Fibroblast of lung (primary cell): ENCODE measurements at regions not wholly inside any gene's neighbourhood (a gene's known extent, or its start where the extent isn't known, plus 50 kb on each side); places are given as distances from the start of the nearest gene placed in this dataset.

ENCODE experiments used
- DNase-seq, 2 donors: peaks; one replicate each; pipeline versions ENCODE4 v3.0.0 to v3.0.0-alpha.2; 2010; ENCODE audit warnings: low read depth in 2 of 2
- H2AFZ ChIP-seq: 2 replicates; pipeline ENCODE4 v1.5.1; 2012; ENCODE audit warnings: low read length, control low read depth, inconsistent platforms
- H3K27ac ChIP-seq: 2 replicates; pipeline ENCODE4 v1.5.1; 2011; ENCODE audit warnings: low read length, control low read depth; ENCODE audit not compliant: insufficient read depth
- H3K27me3 ChIP-seq: 2 replicates; pipeline ENCODE4 v1.5.1; 2011; ENCODE audit warnings: mild to moderate bottlenecking, low read length; ENCODE audit not compliant: control insufficient read depth, insufficient read depth
- H3K36me3 ChIP-seq: 2 replicates; pipeline ENCODE4 v1.5.1; 2011; ENCODE audit warnings: low read length; ENCODE audit not compliant: control insufficient read depth, insufficient read depth
- H3K4me1 ChIP-seq: 2 replicates; pipeline ENCODE4 v1.5.1; 2011; ENCODE audit warnings: low read length; ENCODE audit not compliant: control insufficient read depth, insufficient read depth; ENCODE audit errors: extremely low read depth
- H3K4me2 ChIP-seq: 2 replicates; pipeline ENCODE4 v1.5.1; 2011; ENCODE audit warnings: low read length, control low read depth; ENCODE audit not compliant: insufficient read depth; ENCODE audit errors: extremely low read depth
- H3K4me3 ChIP-seq, 4 experiments: fragments of 200-600 bp in 1 of 4; sonication (generic) in 1 of 4; replicated peaks in 1 of 4; 2 replicates each; pipeline ENCODE4 v1.5.1; 2011 to 2016; ENCODE audit warnings: low read length in 4 of 4, low read depth in 3 of 4, mild to moderate bottlenecking in 3 of 4, control low read depth in 2 of 4, inconsistent platforms in 1 of 4, mixed read lengths in 1 of 4; ENCODE audit not compliant: insufficient read depth in 1 of 4; ENCODE audit errors: control extremely low read depth in 1 of 4
- H3K79me2 ChIP-seq: 2 replicates; pipeline ENCODE4 v1.5.1; 2012; ENCODE audit warnings: mild to moderate bottlenecking, low read length, inconsistent platforms; ENCODE audit not compliant: control insufficient read depth, insufficient read depth
- H3K9ac ChIP-seq: 2 replicates; pipeline ENCODE4 v1.5.1; 2011; ENCODE audit warnings: mild to moderate bottlenecking, low read length, control low read depth; ENCODE audit not compliant: insufficient read depth
- H3K9me3 ChIP-seq: 2 replicates; pipeline ENCODE4 v1.5.1; 2012; ENCODE audit warnings: low read depth, low read length; ENCODE audit not compliant: control insufficient read depth, insufficient read depth
- H4K20me1 ChIP-seq: 2 replicates; pipeline ENCODE4 v1.5.1; 2011; ENCODE audit warnings: low read length; ENCODE audit not compliant: control insufficient read depth, insufficient read depth; ENCODE audit errors: extremely low read depth
- EZH2 ChIP-seq: IDR thresholded peaks from 2 replicates; pipeline ENCODE4 v1.5.1; 2012; ENCODE audit warnings: low read length, control low read depth, mild to moderate bottlenecking; ENCODE audit errors: missing control alignments
- TF ChIP-seq, protein P1 (sequence below), 2 donors: IDR thresholded peaks in 1 of 2; conservative IDR thresholded peaks in 1 of 2; 1 replicate in 1 of 2; 2 replicates in 1 of 2; pipeline ENCODE4 v1.5.1; 2011 to 2012; ENCODE audit warnings: low read length in 2 of 2, control low read depth in 1 of 2, inconsistent platforms in 1 of 2, low read depth in 1 of 2, mild to moderate bottlenecking in 1 of 2

- Histone ChIP-seq H3K27ac (no peak overlapping the region), H3K36me3 (no peaks in the 10 kb centered on the region), H3K9me3 (no peaks in the 10 kb centered on the region), H2AFZ (no peak overlapping the region), H3K79me2 (no peaks in the 10 kb centered on the region), H3K9ac (no peak overlapping the region), H4K20me1 (no peaks in the 10 kb centered on the region), H3K4me2 (no peak overlapping the region), H3K27me3 (no peaks in the 10 kb centered on the region), H3K4me1 (no peaks in the 10 kb centered on the region), H3K4me3 (no peak overlapping the region)
- TF ChIP-seq, protein P1, sequence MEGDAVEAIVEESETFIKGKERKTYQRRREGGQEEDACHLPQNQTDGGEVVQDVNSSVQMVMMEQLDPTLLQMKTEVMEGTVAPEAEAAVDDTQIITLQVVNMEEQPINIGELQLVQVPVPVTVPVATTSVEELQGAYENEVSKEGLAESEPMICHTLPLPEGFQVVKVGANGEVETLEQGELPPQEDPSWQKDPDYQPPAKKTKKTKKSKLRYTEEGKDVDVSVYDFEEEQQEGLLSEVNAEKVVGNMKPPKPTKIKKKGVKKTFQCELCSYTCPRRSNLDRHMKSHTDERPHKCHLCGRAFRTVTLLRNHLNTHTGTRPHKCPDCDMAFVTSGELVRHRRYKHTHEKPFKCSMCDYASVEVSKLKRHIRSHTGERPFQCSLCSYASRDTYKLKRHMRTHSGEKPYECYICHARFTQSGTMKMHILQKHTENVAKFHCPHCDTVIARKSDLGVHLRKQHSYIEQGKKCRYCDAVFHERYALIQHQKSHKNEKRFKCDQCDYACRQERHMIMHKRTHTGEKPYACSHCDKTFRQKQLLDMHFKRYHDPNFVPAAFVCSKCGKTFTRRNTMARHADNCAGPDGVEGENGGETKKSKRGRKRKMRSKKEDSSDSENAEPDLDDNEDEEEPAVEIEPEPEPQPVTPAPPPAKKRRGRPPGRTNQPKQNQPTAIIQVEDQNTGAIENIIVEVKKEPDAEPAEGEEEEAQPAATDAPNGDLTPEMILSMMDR (conservative IDR thresholded peaks at IDR 0.05 in 1 of 2, IDR thresholded peaks at IDR 0.05 in 1 of 2; ENCODE audit: low read depth in 1 of 2, low read length in 2 of 2) = no peak
- no peak for DNase-seq
Observed at GRCh38 chr9:28215536-28216299, 642.4 kb upstream of the C9orf72 start.

- no peak overlapping the region for H3K4me2 ChIP-seq
- no peak overlapping the region for H3K27ac ChIP-seq
- no peaks in the 10 kb centered on the region for H3K79me2 ChIP-seq
- H3K27me3 ChIP-seq = no peaks in the 10 kb centered on the region
- H3K4me1 ChIP-seq = no peaks in the 10 kb centered on the region
- H4K20me1 ChIP-seq = no peaks in the 10 kb centered on the region
- no peak overlapping the region for H3K4me3 ChIP-seq
- H3K9me3 ChIP-seq = no peaks in the 10 kb centered on the region
- no peak for DNase-seq
- H3K36me3 ChIP-seq = no peaks in the 10 kb centered on the region
- no peak overlapping the region for H2AFZ ChIP-seq
- no peak overlapping the region for H3K9ac ChIP-seq
- no peak for TF ChIP-seq EZH2
- TF ChIP-seq, protein P1 (conservative IDR thresholded peaks at IDR 0.05 in 1 of 2, IDR thresholded peaks at IDR 0.05 in 1 of 2; ENCODE audit: low read depth in 1 of 2, low read length in 2 of 2) = no peak
Observed at GRCh38 chr9:28232686-28233085, 659.4 kb upstream of the C9orf72 start.

DNA sequence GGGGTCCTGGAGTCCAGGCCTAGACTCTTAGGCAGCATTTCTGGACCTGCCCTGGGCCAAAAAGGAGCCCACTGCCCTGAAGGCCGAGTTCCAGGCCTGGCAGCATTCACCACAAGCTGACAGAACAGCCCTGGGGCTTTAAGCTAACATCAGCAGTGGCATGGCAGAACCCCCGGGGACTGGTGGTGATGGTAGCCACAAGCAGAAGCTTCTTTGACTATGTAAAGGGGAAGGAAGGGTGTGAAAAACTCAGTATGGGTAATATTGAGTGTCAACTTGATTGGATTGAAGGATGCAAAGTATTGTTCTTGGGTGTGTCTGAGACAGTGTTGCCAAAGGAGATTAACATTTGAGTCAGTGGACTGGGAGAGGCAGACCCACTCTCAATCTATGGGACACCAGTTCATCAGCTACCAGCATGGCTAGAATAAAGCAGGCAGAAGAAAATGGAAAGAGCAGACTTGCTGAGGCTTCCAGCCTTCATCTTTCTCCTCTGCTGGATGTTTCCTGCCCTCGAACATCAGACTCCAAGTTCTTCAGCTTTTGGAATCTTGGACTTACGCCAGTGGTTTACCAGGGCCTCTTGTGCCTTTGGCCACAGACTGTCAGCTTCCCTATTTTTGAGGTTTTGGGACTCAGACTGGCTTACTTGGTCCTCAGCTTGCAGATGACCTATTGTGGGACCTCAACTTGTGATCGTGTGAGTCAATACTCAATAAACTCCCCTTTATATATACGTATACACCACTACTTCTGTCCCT, 661.0 kb upstream of the C9orf72 start:
- Histone ChIP-seq H4K20me1 (no peaks in the 10 kb centered on the region), H3K4me1 (no peaks in the 10 kb centered on the region), H3K4me3 (no peak overlapping the region), H3K9ac (no peak overlapping the region), H2AFZ (no peak overlapping the region), H3K9me3 (no peaks in the 10 kb centered on the region), H3K27me3 (no peaks in the 10 kb centered on the region), H3K27ac (no peak overlapping the region), H3K4me2 (no peak overlapping the region), H3K79me2 (no peaks in the 10 kb centered on the region), H3K36me3 (no peaks in the 10 kb centered on the region)
- no peak for DNase-seq
- no peak for TF ChIP-seq EZH2
- TF ChIP-seq, protein P1 (conservative IDR thresholded peaks at IDR 0.05 in 1 of 2, IDR thresholded peaks at IDR 0.05 in 1 of 2; ENCODE audit: low read depth in 1 of 2, low read length in 2 of 2) = no peak
